Psoas muscle (tissue), 7 donors: ENCODE measurements at regions not wholly inside any gene's neighbourhood (a gene's known extent, or its start where the extent isn't known, plus 50 kb on each side); places are given as distances from the start of the nearest gene placed in this dataset.

Source experiments
- ATAC-seq, 4 donors: fragments of 200-7000 bp; cut with Tn5 transposase; one replicate each; pipeline ENCODE4 v1.9.1; 2020; ENCODE audit warnings: moderate library complexity in 3 of 4, mild to moderate bottlenecking in 2 of 4
- DNase-seq, 2 donors: peaks; one replicate each; pipeline ENCODE4 v3.0.0-alpha.2; 2020
- H3K27ac ChIP-seq: fragments of 200-600 bp; one replicate; pipeline ENCODE4 v1.8.0; 2022
- H3K27me3 ChIP-seq, 3 donors: fragments of 200-600 bp in 1 of 3; one replicate each; pipeline versions ENCODE4 v1.6.1 to v1.8.0; 2013 to 2022; ENCODE audit warnings: low read length in 2 of 3, mild to moderate bottlenecking in 2 of 3, moderate library complexity in 1 of 3; ENCODE audit not compliant: insufficient read depth in 3 of 3
- H3K36me3 ChIP-seq, 2 donors: fragments of 200-600 bp in 1 of 2; one replicate each; pipeline versions ENCODE4 v1.6.1 to v1.8.0; 2013 to 2022; ENCODE audit warnings: low read depth in 1 of 2, mild to moderate bottlenecking in 1 of 2, moderate library complexity in 1 of 2; ENCODE audit not compliant: insufficient read depth in 1 of 2
- H3K4me1 ChIP-seq: fragments of 200-600 bp; one replicate; pipeline ENCODE4 v1.8.0; 2022
- H3K4me3 ChIP-seq: fragments of 200-600 bp; one replicate; pipeline ENCODE4 v1.8.0; 2022; ENCODE audit warnings: mild to moderate bottlenecking
- H3K9me3 ChIP-seq: fragments of 200-600 bp; one replicate; pipeline ENCODE4 v1.8.0; 2022
- WGBS, 3 donors: extraction: QIAGEN DNeasy Blood & Tissue Kit; methylation state at CpG; one replicate each; pipeline versions ENCODE4 v1.1.6 to v1.1.7; 2013; 5-methylcytosine and 5-hydroxymethylcytosine counted together
- intact Hi-C, 2 donors: fragments of 100-400 bp; cut with DNase I; formaldehyde crosslinking; loops; one replicate each; pipeline versions ENCODE4 v1.11.0 to v1.14.2; 2022
- TF ChIP-seq, protein P1 (sequence below): fragments of 200-600 bp; IDR thresholded peaks from one replicate; pipeline ENCODE4 v1.8.0; 2022; ENCODE audit warnings: antibody characterized with exemption
- donor health status: healthy with polysubstance abuse.
- donor health status: DM: no; HTN: no; CAD: no; lungs with moderate emphysema.
- donor health status: Bipolar disorder and iron deficiency.
- donor health status: healthy.
- donor health status: DM: yes; HTN: yes; CAD: no.
- donor health status: DM: no; HTN: no; CAD: no.
- donor health status: DM: yes; HTN: yes; CAD: no.

DNA sequence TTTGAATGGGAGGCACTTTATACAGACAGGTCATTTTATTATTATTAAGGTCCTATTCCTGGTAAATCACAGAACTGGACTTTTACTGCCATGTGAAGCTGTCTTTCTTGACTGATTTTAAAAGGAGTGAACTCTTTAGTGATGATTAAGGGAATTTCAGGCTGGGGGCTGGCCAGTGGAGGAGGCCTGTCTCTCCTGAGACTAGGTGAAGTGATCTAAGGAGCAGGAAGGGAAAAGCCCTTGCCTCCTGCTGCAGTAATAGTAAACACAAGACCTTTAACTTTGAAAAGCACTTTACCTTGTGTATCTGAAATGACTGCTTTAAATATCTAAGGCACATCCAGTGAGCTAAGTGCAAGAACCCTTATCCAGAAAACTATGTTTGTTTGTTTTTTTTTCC lies 118.0 kb upstream of the SPAG17 start:
- Histone ChIP-seq H3K4me1 (peaks cover 55% of the 10 kb centered on the region), H3K27ac (peak overlapping the region; percentile 88), H3K4me3 (no peak overlapping the region), H3K27me3 (no peaks in the 10 kb centered on the region), H3K9me3 (no peaks in the 10 kb centered on the region), H3K36me3 (no peaks in the 10 kb centered on the region)
- TF ChIP-seq, protein P1, sequence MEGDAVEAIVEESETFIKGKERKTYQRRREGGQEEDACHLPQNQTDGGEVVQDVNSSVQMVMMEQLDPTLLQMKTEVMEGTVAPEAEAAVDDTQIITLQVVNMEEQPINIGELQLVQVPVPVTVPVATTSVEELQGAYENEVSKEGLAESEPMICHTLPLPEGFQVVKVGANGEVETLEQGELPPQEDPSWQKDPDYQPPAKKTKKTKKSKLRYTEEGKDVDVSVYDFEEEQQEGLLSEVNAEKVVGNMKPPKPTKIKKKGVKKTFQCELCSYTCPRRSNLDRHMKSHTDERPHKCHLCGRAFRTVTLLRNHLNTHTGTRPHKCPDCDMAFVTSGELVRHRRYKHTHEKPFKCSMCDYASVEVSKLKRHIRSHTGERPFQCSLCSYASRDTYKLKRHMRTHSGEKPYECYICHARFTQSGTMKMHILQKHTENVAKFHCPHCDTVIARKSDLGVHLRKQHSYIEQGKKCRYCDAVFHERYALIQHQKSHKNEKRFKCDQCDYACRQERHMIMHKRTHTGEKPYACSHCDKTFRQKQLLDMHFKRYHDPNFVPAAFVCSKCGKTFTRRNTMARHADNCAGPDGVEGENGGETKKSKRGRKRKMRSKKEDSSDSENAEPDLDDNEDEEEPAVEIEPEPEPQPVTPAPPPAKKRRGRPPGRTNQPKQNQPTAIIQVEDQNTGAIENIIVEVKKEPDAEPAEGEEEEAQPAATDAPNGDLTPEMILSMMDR, result no peak
- DNase-seq, result no peak
- no peak for ATAC-seq
- intact Hi-C loops, result loop anchor here (5.0 to 10.0 kb wide), 3 partner anchors 202 to 704 kb away; no protein-coding TSS in a partner anchor

DNA sequence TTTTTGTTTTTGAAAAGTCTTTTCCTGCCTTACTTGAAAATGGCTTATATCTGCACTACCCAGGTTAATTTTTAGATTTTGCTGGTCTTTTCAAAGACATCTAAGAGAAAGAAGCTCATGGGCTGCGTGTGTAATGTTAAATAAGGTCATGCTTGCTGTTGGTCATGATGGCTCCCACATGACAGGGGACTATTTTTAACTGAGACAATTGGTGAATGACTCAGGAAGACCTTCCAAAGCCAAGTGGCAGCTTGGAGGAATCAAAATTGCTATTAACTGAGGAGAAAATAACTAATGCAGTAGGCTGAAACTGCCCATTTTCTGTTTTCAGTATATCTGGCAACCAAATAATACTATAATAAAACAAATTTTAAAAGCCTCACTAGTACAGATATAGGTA lies 117.1 kb upstream of the SPAG17 start:
- Histone ChIP-seq H3K27ac (peak overlapping the region; percentile 88), H3K4me1 (peaks cover 64% of the 10 kb centered on the region)
- intact Hi-C loops, result loop anchor here (5.0 to 10.0 kb wide), 3 partner anchors 203 to 705 kb away; no protein-coding TSS in a partner anchor

DNA sequence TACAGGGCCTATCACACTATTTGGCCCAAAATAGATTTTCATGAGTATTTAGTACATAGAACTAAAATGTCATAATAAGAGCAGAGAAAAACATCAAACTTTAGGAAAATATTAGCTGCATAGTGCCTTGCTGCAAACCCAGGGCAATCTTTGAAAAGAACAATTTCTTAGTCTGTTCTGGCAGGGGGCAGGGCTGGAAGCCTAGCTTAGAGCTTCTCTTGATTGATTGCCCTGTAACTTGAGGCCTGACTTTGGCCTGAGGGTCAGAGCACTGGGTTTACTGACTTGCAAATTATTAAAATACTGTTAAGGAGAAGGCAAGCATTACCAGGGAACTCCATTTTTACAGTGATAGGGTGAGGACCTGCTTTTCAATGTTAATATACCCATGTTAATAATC lies 115.8 kb upstream of the SPAG17 start:
- ATAC-seq, result peak; percentile 51 to 70 (median 65)
- intact Hi-C loops, result loop anchor here (5.0 to 10.0 kb wide), 3 partner anchors 204 to 706 kb away; no protein-coding TSS in a partner anchor

More for the DNA sequence above, 117.1 kb upstream of the SPAG17 start:
- TF ChIP-seq, protein P1, result no peak
- DNase-seq, result no peak
- Histone ChIP-seq H3K36me3 (no peaks in the 10 kb centered on the region), H3K9me3 (no peaks in the 10 kb centered on the region), H3K27me3 (no peaks in the 10 kb centered on the region), H3K4me3 (no peak overlapping the region)
- 4 to 9% (median 8%) methylated on average over 1 of the region's 1 CpG for WGBS, 3 donors
- ATAC-seq, result peak; percentile 73 to 84 (median 78)

DNA sequence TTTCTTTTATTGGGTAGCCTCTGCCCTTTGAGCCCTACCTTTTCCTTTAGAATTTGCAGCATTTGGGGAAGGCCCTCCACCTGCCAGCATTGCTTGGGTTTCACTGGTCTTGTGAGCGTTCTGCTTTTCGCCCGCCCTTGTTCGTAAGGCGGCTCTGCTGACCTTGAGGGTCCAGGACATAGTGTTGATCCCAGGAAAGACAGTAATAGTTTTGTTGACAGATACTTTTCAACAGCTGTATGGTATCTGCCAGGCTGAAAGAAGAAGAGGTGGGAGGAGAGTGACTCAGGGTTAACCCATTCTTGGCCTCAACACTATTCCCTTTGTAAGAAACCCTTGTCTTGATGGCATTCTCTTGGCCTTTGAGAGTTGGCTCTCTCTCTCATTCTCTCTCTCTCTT lies 113.4 kb upstream of the SPAG17 start:
- WGBS, 3 donors, result 28 to 32% (median 31%) methylated on average over 5 of the region's 5 CpGs
- ATAC-seq (peak; percentile 78 to 89 (median 83)), DNase-seq (peak; percentile 22 to 78)
- Histone ChIP-seq H3K27me3 (no peaks in the 10 kb centered on the region), H3K9me3 (no peaks in the 10 kb centered on the region), H3K4me3 (peak overlapping the region; percentile 13), H3K27ac (peak overlapping the region; percentile 88), H3K4me1 (peaks cover 84% of the 10 kb centered on the region), H3K36me3 (no peaks in the 10 kb centered on the region)
- intact Hi-C loops, result loop anchor here (5.0 to 10.0 kb wide), 3 partner anchors 209 to 686 kb away; partner anchors contain the start of gene TBX15 (in 1 of the 2)
- TF ChIP-seq, protein P1, result no peak

More for the DNA sequence above, 115.8 kb upstream of the SPAG17 start:
- DNase-seq, result no peak
- TF ChIP-seq, protein P1, result no peak
- Histone ChIP-seq H3K27me3 (no peaks in the 10 kb centered on the region), H3K27ac (peak overlapping the region; percentile 88), H3K36me3 (no peaks in the 10 kb centered on the region), H3K4me3 (no peak overlapping the region), H3K4me1 (peaks cover 78% of the 10 kb centered on the region), H3K9me3 (no peaks in the 10 kb centered on the region)

DNA sequence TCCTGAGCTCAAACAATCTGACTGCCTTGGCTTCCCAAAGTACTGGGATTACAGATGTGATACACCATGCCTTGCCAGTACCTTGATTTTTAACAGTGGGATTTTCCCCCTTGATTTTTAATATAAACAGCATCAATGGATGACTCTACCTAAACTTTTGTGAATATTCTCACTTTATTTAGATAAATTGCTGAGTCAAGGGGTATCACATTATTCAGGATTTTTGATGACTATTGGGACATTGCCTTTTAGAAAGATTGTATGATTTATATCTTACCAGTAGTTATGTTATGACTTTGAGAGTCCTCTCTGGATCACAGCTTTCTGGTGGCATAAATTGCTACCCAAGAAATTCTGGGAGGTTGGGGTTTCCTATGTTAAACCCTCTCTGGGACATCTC lies 112.5 kb upstream of the SPAG17 start:
- H3K4me3 ChIP-seq, result no peak overlapping the region
- no peaks in the 10 kb centered on the region for H3K9me3 ChIP-seq
- DNase-seq, result no peak
- ATAC-seq, result no peak
- peak overlapping the region; percentile 88 for H3K27ac ChIP-seq
- H3K27me3 ChIP-seq, result no peaks in the 10 kb centered on the region
- H3K36me3 ChIP-seq, result no peaks in the 10 kb centered on the region
- intact Hi-C loops, result loop anchor here (5.0 to 10.0 kb wide), 3 partner anchors 210 to 687 kb away; partner anchors contain the start of gene TBX15 (in 1 of the 2)
- H3K4me1 ChIP-seq, result peaks cover 82% of the 10 kb centered on the region
- TF ChIP-seq, protein P1, result no peak
